ENCODE measurements at regions not wholly inside any gene's neighbourhood (a gene's known extent, or its start where the extent isn't known, plus 50 kb on each side); places are given as distances from the start of the nearest gene placed in this dataset.

GRCh38 chr12:76232013-76232412 lies 116.2 kb downstream of the BBS10 start:
- TF ChIP-seq, protein P1, sequence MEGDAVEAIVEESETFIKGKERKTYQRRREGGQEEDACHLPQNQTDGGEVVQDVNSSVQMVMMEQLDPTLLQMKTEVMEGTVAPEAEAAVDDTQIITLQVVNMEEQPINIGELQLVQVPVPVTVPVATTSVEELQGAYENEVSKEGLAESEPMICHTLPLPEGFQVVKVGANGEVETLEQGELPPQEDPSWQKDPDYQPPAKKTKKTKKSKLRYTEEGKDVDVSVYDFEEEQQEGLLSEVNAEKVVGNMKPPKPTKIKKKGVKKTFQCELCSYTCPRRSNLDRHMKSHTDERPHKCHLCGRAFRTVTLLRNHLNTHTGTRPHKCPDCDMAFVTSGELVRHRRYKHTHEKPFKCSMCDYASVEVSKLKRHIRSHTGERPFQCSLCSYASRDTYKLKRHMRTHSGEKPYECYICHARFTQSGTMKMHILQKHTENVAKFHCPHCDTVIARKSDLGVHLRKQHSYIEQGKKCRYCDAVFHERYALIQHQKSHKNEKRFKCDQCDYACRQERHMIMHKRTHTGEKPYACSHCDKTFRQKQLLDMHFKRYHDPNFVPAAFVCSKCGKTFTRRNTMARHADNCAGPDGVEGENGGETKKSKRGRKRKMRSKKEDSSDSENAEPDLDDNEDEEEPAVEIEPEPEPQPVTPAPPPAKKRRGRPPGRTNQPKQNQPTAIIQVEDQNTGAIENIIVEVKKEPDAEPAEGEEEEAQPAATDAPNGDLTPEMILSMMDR (conservative IDR thresholded peaks at IDR 0.05; ENCODE audit: low read length) = no peak
- no peak for TF ChIP-seq EZH2phosphoT487 (IDR thresholded peaks at IDR 0.05; ENCODE audit: borderline replicate concordance, low read depth, low read length)

Data from OCI-LY7 (cell line).